WERI-Rb-1 (cell line): ENCODE measurements at regions not wholly inside any gene's neighbourhood (a gene's known extent, or its start where the extent isn't known, plus 50 kb on each side); places are given as distances from the start of the nearest gene placed in this dataset.
A peak's percentile ranks its signal among the peaks of the same experiment; 100 is the strongest.

Experiments used
- DNase-seq: peaks from one replicate; pipeline ENCODE4 v3.0.0-alpha.2; 2020
- H3K27ac ChIP-seq: fragments of 250-450 bp; sonication (Bioruptor Pico); 2 replicates; pipeline ENCODE4 v1.5.1; 2020; ENCODE audit warnings: mild to moderate bottlenecking, moderate library complexity
- H3K27me3 ChIP-seq: fragments of 250-450 bp; sonication (Bioruptor Pico); 2 replicates; pipeline ENCODE4 v1.5.1; 2021; ENCODE audit warnings: mild to moderate bottlenecking, low read depth, moderate library complexity; ENCODE audit not compliant: insufficient read depth, severe bottlenecking
- H3K36me3 ChIP-seq: fragments of 250-450 bp; sonication (Bioruptor Pico); 2 replicates; pipeline ENCODE4 v1.5.1; 2020; ENCODE audit warnings: mild to moderate bottlenecking, moderate library complexity
- H3K4me3 ChIP-seq: 2 replicates; pipeline ENCODE4 v1.5.1; 2011; ENCODE audit warnings: low read depth, mild to moderate bottlenecking, control low read depth, low read length
- H3K9me3 ChIP-seq: fragments of 250-450 bp; sonication (Bioruptor Pico); 2 replicates; pipeline ENCODE4 v1.5.1; 2021; ENCODE audit warnings: mild to moderate bottlenecking, moderate library complexity; ENCODE audit not compliant: severe bottlenecking
- TF ChIP-seq, protein P1 (sequence below): IDR thresholded peaks from 2 replicates; pipeline ENCODE4 v1.5.1; 2011; ENCODE audit warnings: low read depth, mild to moderate bottlenecking, control low read depth, inconsistent platforms, low read length

DNA sequence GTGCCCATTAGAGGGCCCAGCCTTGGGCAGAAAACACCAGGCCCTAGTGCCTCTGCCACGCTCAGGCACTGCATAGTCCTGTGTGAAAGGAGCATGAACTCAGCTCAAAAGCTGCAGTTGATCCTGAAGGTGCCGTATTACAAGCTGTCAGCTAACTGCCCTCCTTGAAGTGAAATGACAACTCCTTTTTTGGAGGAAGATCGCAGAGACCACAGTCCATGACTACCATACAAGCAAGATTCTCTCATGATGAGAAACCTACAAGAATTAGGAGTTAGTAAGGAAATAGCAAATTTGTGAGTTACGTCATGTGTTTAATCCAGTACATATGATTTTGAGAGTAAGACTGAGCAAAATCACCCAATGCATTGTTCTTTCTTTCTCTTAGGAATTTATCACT is 513.9 kb upstream of the NR2F2 start:
- Histone ChIP-seq H3K9me3 (no peaks in the 10 kb centered on the region), H3K27me3 (peaks cover 2% of the 10 kb centered on the region), H3K36me3 (no peaks in the 10 kb centered on the region), H3K27ac (no peak overlapping the region), H3K4me3 (no peak overlapping the region)
- DNase-seq = no peak
- TF ChIP-seq, protein P1, sequence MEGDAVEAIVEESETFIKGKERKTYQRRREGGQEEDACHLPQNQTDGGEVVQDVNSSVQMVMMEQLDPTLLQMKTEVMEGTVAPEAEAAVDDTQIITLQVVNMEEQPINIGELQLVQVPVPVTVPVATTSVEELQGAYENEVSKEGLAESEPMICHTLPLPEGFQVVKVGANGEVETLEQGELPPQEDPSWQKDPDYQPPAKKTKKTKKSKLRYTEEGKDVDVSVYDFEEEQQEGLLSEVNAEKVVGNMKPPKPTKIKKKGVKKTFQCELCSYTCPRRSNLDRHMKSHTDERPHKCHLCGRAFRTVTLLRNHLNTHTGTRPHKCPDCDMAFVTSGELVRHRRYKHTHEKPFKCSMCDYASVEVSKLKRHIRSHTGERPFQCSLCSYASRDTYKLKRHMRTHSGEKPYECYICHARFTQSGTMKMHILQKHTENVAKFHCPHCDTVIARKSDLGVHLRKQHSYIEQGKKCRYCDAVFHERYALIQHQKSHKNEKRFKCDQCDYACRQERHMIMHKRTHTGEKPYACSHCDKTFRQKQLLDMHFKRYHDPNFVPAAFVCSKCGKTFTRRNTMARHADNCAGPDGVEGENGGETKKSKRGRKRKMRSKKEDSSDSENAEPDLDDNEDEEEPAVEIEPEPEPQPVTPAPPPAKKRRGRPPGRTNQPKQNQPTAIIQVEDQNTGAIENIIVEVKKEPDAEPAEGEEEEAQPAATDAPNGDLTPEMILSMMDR = no peak

DNA sequence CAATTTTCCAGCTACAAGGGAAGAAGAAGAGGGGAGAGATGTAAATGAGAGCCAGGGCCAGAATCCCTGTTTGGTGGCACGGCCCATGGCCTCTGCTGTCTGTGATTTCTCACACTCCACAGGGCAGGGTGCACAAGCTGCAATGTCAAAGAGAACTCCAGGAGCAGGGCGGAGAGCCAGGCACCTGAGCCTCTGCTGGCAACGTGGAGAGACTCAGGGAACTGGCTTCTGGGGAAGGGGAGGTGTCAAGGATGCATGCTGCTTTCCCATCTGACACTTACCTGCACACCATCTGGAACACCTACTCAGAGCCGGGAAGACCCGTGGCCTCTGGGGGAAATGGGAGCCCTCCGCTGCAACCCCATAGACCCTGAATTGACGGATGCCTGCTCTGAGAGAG is 507.5 kb upstream of the NR2F2 start:
- Histone ChIP-seq H3K27ac (no peak overlapping the region), H3K9me3 (no peaks in the 10 kb centered on the region), H3K27me3 (peaks cover 3% of the 10 kb centered on the region), H3K4me3 (no peak overlapping the region), H3K36me3 (no peaks in the 10 kb centered on the region)
- TF ChIP-seq, protein P1 = no peak
- DNase-seq = no peak

DNA sequence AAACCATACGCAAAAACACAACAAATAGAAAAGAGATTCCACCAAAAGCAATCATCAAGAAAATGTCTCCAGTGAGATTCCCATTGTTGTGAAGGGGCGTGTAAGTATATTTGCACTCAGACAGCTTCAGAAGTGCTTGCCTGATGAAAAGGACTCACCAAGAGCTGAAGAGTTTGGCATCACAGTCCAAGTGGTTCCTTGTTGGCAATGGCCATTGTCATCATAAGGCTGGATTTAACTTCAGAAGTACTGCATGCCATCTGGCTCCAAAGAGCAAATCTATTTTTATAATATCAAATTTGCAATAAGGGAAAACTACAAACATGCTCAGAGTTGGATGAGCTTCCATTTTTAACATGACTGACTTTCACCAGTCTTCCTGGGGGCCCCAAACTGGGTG is 505.3 kb upstream of the NR2F2 start:
- Histone ChIP-seq H3K27me3 (peaks cover 3% of the 10 kb centered on the region), H3K9me3 (no peaks in the 10 kb centered on the region), H3K4me3 (no peak overlapping the region), H3K36me3 (no peaks in the 10 kb centered on the region), H3K27ac (no peak overlapping the region)
- no peak for DNase-seq
- TF ChIP-seq, protein P1 = no peak

DNA sequence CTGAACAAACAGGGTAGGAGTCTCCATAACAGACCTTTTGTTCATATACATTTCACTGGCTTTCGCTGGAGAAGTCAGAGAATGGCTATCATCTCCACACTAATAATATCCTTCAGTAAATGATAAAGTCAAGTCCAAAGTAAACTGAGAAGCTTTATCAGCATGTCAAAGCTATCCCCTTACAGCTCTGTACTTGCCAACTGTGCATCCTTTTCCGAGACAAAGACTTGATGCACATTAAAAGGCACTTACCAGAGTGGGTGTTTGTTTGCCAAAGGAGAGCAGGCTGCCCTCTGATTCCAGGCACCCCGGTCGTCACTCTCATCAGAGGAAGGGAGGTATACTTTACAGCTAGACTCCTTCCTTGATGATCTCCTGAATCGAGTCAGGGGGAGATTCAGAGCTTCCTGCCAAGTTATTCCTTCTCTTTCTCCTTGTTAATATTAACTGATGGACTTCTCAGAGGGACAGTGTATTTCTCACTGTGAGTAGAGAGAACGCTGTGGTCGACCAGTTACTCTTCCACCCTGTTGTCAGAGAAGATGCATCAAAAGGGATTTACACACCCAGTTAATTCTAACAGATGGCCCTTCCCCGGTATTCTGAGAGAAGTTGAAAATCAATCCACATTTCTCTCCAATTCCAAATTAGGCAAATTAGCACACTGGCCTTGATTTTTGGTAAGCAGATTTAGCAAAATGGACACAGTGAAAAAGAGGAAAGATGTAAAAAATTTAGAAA is 504.7 kb upstream of the NR2F2 start:
- H3K36me3 ChIP-seq = no peaks in the 10 kb centered on the region
- H3K9me3 ChIP-seq = no peaks in the 10 kb centered on the region
- TF ChIP-seq, protein P1 = no peak
- no peak overlapping the region for H3K27ac ChIP-seq
- no peak for DNase-seq
- H3K4me3 ChIP-seq = no peak overlapping the region
- peaks cover 3% of the 10 kb centered on the region for H3K27me3 ChIP-seq

DNA sequence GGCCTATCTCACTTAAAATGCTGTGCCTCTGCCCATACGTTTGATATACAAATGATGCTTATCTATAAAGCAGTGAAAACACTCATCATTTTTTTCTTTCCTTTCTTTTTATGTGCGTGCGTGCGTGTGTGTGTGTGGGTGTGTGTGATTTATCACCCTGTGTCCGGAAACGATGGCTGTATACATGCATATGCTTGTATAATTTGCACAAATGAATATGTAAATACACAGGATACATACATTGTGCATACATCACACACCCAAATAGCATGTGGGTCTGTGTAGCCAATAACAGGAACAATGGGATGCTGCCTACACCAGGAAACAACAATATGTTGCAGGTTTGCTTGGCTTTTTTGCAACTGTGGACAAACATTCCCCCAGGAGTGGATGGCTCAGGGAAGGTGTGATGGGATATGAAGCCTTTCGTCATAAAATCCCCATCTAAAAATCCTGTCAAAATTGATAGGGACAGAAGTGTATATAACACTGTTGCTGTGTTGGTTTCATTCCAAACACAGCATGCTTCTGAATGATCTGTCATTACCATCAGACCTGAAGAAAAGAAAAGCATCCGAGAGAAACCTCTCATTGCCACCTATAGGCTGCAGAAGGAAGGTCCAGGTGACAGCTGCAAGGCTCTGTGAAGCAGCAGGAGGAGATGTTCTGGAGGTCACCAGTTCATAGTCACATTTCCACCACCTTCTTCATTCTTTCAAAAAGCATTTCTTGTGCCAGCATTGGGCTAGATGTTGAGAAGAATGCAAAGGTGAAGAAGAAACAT is 503.9 kb upstream of the NR2F2 start:
- Histone ChIP-seq H3K4me3 (no peak overlapping the region), H3K27me3 (peaks cover under 1% of the 10 kb centered on the region), H3K36me3 (no peaks in the 10 kb centered on the region), H3K27ac (no peak overlapping the region), H3K9me3 (no peaks in the 10 kb centered on the region)
- TF ChIP-seq, protein P1 = peak; percentile 61
- peak; percentile 27 for DNase-seq
